IPS-11a (cell line): ENCODE measurements at regions not wholly inside any gene's neighbourhood (a gene's known extent, or its start where the extent isn't known, plus 50 kb on each side); places are given as distances from the start of the nearest gene placed in this dataset.
"Not testable (repeated sequence)": the region's sequence is repeated elsewhere in the genome, so short reads cannot be mapped to it uniquely, and the experiment has no call there.

Experiments used
- H3K4me3 ChIP-seq: one replicate; pipeline ENCODE4 v1.5.1; 2013; ENCODE audit warnings: low read depth, low read length, control low read depth

DNA sequence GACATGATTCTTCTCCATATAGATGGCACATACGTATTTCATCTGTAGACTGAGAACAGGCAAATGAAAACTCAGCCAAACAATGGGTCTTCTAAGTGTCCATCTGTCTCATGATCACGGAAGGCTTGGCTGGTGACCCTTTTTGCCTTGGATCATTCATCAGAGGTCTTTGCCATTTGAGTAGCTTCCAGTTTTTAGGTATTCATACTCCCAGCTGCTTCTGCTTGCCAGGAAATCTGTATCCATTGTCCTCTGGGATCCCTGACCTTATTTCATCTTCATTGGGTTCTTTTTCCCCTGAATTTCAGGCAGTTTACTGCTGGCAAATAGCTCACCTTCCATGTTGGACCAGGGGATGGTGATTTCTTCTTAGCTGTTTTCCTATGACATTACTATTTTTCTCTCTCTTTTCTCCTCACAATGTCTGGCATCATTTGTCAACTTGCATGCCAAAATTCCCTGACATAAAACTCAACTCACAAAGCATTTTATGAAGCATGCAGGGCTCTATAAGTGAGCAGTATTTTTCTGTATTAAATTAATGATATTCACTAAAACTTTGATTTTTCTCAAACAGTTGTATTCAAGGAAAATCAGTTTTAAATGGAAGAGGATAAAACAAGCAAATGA lies 241.2 kb downstream of the DNAJB9 start:
- no peak overlapping the region for H3K4me3 ChIP-seq

- H3K4me3 ChIP-seq = no peak overlapping the region
Measured at GRCh38 chr7:108813251-108814014, 243.8 kb downstream of the DNAJB9 start.

GRCh38 chr7:108815815-108816214 lies 246.1 kb downstream of the DNAJB9 start:
- no peak overlapping the region for H3K4me3 ChIP-seq

- no peak overlapping the region for H3K4me3 ChIP-seq
Measured at GRCh38 chr7:108818742-108819141, 249.1 kb downstream of the DNAJB9 start.

DNA sequence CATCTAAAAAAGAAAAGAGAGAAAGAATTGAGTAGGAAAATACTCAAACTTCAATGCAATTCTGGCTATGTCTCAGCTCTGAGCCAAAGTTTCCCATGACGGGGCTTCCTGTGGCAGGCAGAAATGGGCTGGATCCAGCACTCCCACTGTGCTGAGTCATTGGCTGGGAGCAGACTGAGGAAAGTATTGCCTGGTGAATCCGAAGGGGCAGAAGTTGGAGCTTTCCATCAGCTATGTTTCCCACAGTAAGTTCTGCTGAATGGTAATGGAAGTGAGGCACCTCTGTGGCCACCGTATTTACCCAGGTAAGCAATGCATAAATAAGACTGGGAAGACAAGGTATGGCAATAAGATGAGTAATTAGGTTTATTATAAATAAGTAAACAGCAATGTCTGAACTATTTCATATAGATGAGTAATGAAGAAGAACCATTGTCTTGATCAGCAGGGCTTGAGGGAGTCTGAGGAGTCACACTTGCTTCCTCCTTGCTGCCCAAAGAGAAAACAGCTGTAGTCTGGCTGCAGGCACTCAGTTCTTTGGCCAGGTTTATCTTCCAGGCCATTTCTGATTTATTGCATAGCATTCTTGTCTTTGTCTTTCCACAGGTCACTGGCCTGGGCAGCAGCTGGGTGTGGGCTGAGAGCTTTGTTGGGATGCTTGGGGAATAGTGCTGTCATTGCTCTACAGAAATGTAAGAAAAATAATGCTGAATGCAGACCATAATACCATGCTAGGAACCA lies 255.3 kb downstream of the DNAJB9 start:
- H3K4me3 ChIP-seq = no peak overlapping the region

GRCh38 chr7:108825581-108825909 lies 255.9 kb downstream of the DNAJB9 start:
- H3K4me3 ChIP-seq = no peak overlapping the region

DNA sequence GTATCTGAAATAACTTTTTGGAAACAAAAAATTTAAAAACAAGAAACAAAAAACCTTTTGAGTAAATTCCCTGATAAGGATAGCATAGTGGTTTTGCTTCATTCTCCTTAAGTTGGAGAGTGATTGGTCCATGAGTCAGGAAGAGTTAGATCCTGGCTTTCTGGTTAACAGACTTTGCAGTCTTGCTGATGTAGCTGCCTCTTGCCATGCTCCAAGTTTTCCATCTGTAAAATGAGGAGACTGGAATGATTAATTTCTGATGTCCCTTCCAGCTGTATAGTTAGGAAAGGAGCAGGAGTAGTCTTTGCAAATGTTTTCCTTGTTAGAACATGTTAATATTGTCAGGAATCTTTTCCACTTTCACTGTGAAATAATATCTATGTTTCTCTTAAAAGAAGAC lies 266.6 kb downstream of the DNAJB9 start:
- no peak overlapping the region for H3K4me3 ChIP-seq

DNA sequence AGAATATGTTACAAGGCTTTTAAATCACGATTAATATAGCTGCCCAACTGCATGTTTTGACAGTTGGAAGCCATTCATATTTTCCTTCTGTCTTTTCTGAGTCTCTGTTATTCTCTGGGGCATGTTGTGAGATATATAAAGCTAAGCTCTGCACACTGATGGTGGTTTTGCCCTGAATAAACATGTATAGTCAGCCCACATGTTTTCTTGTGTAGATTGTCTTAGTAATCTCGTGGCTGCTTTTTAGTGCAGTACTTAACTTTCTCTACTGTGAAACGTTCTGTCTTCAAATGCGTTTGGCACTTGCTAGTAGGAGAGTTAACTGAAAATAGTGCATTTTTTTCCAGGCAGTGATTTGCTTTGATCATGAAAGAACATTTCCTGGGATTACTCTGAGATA lies 268.5 kb downstream of the DNAJB9 start:
- H3K4me3 ChIP-seq = no peak overlapping the region

- no peak overlapping the region for H3K4me3 ChIP-seq
Measured at GRCh38 chr7:108839076-108839475, 269.4 kb downstream of the DNAJB9 start.

DNA sequence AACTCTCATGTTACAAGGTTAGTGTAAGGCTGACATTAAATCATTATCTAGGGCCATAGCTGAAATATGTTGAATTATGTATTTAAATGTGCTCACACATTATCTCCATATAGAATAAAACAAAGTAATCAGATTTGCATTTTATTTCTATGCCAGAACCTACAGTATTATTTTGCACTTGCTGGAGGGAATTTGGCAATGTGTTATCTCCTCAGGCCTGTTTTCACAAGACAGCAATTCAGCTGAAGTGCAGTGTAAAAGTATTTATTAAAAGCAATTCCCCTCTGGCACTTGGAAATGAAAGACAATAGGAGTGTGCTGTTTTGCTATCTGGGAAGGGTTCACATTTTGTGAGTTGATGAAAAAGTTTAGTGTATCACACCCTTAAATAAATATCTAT lies 276.3 kb downstream of the DNAJB9 start:
- no peak overlapping the region for H3K4me3 ChIP-seq

DNA sequence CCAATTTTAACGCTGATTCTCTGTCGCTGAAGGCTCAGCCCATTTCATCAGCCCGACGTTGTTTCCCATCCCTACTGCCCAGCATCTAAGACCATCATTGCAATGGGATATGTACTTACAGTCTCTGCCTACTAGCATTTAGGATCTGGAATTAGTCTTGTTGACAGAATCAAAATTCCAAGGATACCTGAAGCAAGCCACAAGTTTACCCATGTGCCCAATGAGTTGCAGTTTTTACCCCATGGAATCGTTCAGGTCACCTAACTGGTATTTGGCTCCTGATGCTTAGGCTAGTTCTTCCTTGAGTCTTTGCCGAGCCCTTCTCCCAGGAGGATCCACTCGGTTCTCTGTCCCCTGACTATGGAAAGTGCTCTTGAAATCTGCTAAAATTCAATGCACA lies 276.8 kb downstream of the DNAJB9 start:
- H3K4me3 ChIP-seq = no peak overlapping the region

DNA sequence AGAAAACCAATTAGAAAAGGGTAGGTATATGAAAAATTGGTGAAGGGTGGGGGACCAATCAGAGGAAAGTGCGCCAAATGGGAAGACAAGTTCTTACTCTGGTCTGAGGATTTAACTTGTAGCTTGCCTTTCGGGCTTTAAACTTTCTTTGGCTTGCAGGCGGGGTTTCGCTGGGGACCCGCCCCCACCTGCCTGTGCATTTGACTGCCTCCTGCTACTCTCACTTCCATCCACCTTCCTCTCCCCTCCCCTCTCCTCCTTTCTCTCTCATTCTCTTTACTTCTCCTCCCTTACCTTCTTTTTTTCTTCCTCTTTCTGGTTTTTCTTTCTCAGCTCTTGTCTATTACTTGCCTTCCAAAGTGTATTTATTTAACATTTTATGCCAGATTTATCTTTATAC lies 278.8 kb downstream of the DNAJB9 start:
- H3K4me3 ChIP-seq = no peak overlapping the region

GRCh38 chr7:108860615-108861014 lies 290.9 kb downstream of the DNAJB9 start:
- no peak overlapping the region for H3K4me3 ChIP-seq

- H3K4me3 ChIP-seq = no peak overlapping the region
Measured at GRCh38 chr7:108861071-108861470, 291.4 kb downstream of the DNAJB9 start.

DNA sequence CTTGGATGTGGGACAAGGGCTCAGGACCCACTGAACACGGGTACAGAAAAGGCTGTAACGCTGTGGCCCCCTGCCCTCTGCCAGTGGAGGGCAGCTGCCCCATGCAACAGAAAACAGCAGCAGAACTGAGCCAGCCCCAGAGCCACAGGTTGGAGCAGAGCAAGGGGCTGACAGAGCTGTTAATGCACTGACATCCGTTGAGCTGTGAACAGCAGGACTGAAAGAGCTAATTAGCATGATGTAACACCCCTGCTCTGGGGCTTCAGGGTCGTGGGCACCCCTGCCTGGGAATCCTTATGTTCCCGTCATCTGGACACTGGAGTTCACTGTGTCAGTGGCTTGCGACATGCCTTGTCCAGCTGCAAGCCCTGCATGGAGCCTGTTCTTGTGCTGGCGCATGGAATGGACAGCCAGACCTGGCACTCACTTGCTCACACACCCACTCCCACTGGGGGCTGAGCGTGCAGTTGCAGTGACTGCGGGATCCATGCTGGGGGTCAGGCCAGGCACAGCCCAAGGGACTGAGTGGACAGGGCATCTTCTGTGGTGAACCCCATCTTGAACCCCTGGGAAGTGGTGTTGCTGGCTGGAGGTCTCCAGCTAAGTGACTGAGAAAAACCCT lies 293.7 kb downstream of the DNAJB9 start:
- H3K4me3 ChIP-seq = no peak overlapping the region

DNA sequence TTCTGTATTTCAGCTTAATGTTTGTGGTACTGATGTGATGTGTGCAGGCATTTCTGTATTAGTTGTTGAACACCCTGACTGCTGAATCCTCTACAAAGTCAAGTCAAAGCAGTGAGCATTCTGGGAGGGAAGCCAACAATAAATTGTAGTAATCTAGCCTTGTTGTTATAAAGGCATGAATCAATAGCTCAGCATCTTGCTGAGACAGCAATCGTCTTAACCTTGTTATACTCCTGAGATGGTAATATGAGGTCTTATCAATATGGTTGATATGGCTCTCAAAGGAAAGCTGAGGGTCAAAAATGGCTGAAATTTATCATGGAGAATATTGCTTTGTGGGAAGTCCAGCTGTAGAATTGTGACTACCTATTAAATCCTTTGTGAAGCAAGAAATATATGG lies 299.4 kb downstream of the DNAJB9 start:
- H3K4me3 ChIP-seq = no peak overlapping the region

- H3K4me3 ChIP-seq = no peak overlapping the region
Measured at GRCh38 chr7:108875139-108875538, 305.5 kb downstream of the DNAJB9 start.

DNA sequence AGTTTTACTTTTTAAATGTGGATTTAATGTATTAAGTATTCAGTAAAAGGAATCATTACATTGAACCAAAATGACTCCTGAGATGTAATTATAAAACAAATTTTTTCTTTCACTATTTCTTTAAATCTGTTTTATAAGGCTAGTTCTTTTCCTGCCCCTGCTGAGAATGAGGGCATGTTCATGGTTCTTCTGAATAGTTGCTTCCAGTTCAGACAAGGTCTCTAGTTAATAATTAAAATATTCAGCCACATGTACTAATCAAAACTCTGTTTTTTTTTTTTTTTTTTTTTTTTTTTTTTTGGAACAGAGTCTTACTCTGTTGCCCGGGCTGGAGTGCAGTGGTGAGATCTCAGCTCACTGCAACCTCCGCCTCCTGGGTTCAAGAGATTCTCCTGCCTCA lies 321.2 kb downstream of the DNAJB9 start:
- H3K4me3 ChIP-seq = no peak overlapping the region

DNA sequence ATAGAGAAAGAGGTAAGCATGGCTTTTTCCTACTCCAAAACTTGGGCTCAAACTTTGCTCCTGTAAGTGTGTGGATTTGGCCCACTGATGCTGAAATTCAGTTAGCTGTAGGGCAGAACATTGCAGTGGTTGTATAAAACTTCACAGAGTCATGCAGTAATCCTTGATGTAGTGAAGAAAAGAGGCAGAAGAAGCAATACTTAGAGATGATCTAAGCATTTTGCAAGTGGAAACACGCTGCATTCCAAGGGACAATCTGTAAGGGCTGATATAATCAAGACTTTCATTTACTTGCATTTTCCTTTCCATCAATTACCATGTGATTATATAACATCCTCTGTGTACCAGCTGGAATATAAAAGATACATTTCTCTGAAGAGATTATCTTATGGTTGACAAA lies 338.8 kb downstream of the DNAJB9 start:
- no peak overlapping the region for H3K4me3 ChIP-seq

- no peak overlapping the region for H3K4me3 ChIP-seq
Measured at GRCh38 chr7:108911016-108911415, 341.3 kb downstream of the DNAJB9 start.

DNA sequence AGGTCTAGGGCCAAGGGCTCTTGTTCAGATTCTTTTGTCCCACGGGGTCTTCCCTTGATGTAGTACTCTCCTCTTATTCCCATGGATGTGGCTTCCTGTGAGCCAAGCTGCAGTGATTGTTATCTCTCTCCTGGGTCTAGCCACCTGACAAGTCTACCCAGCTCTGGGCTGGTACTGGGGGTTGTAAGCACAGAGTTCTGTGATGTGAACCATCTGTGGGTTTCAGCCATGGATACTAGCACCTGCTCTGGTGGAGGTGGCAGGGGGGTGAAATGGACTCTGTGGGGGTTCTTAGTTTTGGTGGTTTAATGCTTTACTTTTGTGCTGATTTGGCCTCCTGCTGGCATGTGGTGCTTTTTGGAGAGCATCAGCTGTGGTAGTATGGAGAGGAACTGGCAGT lies 350.8 kb downstream of the DNAJB9 start:
- no peak overlapping the region for H3K4me3 ChIP-seq

- H3K4me3 ChIP-seq = not testable (repeated sequence)
Measured at GRCh38 chr7:108943048-108943447, 373.4 kb downstream of the DNAJB9 start.
